ENCODE measurements at regions not wholly inside any gene's neighbourhood (a gene's known extent, or its start where the extent isn't known, plus 50 kb on each side); places are given as distances from the start of the nearest gene placed in this dataset.

DNA sequence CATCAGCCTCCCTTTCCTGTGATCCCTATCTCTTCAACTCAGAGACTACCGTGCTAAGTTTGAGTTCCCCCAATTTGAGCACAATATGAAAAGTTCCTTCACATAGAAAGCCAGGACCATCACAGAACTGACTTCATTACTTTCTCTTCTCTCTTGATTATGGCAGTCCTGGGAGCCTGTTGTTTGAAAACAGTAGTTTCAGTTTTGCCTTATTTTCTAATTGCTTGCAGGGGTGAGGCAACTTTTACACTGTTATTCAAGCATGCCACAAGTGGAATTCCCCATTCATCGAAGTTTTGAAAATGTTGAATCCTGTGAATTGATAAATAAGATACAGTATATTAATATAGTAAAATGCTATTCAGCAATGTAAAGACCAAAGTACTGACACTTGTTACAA is 569.7 kb upstream of the MARCKS start:
- intact Hi-C loops (cut with micrococcal nuclease) = no loop called here

DNA sequence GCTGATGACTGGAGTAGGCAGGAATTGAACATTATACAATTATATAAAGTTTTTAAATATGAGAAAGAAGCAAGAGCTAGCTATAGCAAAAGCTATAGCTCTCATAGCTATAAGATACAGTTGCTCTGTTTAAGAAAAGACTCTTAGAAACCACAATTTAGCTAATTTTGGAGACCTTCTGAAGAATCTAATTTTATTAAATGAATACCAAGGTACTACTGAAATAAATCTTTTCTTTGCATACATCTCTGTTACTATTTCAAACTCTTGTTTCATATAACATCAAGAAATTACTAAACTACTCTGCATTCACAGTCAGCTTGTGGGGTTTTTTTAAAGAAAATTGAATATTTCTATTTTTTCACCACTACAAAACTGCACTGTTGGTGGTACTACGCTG is 568.7 kb upstream of the MARCKS start:
- intact Hi-C loops (cut with micrococcal nuclease) = no loop called here

DNA sequence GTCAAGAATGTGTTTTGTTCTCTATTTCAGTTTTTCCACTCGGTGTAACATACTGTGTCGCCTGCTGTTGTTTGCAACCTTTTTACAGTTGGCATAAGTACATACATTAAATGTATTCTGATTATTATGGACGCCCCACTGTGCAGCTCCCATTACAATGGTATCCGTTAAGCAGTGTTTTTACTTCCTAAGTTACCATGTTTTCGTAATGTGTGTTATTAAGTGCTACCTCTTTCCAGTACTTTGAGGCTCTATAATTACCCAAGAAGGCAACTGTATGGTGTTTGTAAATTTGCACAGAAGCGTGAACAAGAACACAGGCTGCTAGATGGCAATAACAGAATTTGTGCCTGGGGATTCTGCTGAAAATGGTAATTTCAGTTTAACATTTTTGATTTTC is 568.0 kb upstream of the MARCKS start:
- intact Hi-C loops (cut with micrococcal nuclease) = no loop called here

DNA sequence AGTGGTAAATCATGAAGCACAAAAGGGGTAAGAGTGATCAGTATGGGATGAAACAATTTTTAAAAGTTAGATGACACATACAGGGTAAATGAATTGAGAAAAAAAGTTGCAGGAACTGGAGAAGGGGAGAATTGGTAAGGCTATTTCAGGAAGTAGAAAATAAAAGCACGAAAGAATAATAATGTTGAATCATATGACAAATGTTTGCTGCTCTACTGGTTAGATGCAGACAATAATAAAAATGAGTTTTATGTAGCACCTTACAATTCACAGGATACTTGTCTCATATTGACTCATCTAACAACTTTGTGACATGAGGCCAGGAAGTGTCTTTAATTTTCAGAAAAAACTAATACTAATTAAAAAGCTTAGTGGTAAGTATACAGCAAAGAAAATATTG is 566.5 kb upstream of the MARCKS start:
- intact Hi-C loops (cut with micrococcal nuclease) = no loop called here

DNA sequence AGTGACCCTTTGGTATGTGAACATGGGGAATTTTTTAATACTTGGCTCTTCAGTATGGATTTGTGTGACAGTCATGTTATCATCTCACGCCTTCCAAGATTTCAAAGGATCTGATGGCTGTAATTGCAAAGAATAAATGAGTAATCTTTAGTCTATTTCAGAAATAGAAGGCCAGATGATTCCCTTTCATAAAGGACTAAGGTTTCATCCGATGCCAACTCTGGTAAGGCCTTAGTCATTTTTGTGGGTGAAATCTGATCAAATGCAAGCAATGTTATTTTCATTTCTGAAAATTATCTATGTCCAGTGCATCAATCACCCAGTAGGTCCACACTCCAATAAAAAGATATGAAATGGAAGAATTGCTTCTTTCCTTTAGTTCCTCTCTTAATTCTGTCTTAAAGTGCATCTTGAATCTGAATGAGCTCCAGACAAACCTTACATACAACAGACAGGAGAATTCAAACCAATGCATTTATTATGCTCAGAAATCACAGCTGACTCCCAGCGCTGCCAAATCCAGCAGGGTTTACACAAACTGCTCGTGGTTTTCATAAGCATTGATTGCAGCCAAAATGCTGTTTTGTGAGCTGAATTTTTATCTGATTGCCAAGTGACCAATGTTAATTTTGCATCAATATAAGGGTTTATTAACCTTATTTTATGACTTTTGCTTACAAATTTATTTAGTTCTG is 565.2 kb upstream of the MARCKS start:
- intact Hi-C loops (cut with micrococcal nuclease) = no loop called here

DNA sequence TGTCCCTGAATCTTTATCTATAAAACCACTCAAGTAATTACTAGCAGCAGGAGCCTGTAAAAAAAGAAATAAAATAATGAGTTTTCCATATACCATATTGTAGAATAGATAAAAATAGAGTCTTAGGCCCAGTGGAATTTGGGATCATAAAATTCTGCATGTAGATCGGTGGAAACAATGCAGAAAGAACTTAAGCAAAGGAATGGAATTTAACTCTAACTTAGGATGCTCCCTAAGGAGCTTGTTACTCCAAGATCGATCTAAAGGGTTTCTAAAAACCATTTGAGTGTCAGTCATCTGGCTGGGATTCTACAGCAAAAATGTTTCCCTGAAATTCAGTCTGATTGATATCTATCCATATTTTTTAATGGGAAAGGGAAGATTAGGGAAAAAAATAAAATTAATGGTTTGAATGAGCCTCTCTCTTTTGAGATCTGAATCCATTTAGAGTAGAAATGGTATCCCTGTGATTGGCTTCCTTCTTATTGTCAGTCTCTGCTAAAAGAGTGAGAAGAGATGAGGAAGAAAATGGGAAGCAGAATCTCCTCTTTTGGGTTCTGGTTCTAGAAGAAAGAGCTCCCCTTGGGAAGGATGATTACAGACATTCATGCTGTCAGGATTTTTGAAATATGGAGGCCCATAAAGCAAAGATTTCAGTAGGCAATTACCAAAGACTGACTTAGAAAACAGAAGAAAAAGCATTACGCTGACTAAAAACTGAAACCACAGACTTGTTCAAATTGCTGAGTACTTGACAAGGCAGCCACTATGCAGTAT is 564.3 kb upstream of the MARCKS start:
- intact Hi-C loops (cut with micrococcal nuclease) = no loop called here

DNA sequence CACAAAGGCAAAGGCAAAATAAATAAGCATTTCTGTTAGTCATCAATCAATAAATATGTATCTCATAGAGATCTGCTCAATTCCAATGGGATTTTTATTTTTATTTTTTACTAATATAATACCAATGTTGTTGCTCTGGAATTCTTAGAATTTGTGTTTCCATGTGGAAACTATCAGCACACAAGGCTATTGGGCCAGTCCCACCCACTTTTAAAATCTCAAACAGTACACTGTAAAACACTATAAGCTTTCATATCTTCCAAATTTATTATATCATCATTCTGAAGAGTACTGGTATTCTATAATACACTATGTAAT is 563.8 kb upstream of the MARCKS start:
- intact Hi-C loops (cut with micrococcal nuclease) = no loop called here

DNA sequence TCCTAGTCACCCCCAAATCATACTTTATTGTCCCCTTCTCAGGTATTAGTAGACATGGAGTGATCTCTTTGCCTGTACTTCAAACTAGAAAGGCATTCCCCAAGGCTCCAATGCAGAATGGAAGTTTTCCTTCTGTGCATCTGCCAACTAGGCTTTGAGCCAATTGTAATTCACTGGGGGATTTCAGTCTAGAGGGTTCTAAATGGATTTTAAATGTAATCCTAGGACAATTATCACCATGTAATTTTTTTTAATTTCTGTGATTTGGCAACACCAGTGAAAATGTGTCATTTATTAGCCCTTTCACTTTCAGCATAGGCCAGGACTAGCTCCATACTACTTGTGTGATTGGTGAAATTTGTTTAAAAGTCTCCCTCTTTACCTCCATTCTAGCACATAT is 557.6 kb upstream of the MARCKS start:
- intact Hi-C loops (cut with micrococcal nuclease) = no loop called here

DNA sequence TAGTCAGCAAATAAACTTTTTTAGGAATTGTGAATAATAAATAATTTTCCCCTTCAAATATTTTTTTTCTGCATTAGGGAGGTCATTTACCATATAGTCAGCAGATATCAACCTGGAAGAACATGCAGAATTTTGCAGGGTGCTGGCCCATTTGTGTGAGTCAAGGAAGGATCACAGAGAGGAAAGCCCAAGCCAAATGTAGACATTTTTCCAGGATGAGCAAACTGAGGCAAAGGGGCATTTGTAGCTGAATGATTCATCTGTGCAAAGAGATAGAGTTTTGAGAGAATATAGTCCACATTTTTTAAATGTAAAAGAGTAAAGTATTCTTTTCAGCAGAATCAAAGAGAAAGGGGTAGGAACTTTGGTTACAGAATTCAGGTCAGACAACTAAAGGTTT is 555.5 kb upstream of the MARCKS start:
- intact Hi-C loops (cut with micrococcal nuclease) = no loop called here

DNA sequence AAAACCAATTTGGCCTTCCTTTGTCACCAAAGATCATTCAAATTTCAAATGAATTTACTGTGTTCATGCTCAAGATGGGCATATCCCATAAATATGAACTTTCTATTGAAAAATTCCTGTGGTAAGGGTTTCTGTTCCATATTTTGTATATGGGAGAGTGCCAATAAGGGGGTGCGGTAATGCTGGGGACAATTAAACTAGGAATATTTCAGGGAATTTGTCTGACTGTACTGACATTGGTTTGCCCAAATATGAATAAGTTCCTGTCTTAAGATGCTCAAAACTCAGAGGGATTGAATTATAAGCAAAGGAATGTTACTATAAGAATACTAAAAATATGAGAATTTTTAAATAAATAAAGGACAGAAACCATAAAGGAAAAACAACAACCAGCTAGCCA is 553.0 kb upstream of the MARCKS start:
- intact Hi-C loops (cut with micrococcal nuclease) = no loop called here

DNA sequence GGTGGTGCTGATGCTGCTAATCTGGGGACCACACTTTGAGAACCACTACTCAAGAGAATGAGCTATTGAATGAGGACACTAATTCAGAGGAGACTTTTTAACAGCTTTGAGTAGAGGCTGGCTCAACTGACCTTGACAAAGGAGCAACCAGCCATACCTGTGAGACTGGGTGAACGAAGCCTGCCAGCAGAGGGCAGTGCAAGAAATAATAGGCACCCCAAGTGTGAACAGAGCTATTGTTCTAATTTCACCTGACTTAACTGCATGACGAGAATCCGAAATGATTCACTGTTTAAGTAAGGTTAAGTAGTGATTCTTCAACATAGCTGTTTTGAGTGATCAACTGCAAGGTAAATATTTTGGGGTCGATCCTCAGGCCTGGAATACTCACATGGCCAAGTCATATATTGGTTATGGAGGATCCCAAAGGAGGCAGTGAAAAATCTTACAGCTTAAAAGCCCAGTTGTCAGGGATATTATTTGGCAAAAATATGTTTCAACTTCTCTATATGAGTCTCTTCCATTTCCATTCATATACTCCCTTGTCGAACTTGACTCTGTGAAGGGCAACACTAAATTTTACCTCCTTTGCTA is 550.5 kb upstream of the MARCKS start:
- intact Hi-C loops (cut with micrococcal nuclease) = loop anchor here (1.0 kb wide), 1 partner anchor 552 kb away; no protein-coding TSS in a partner anchor

DNA sequence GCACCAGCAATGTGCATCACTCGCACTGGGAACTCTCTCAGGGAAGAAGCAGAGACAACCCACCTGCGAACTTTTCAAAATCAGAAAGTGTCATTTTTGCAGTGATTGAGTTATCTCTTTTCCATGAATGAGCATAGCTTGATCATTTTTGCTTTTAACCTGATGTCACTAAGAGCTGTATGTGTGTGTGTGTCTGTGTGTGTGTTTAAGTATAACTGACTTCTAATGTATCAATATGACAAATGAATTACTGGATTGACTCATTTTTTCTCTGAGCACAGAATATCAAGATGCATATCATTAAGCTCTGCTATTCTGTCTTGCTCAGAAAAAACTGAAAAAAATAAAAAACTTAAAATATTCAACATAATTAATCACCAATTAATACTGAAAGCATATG is 548.9 kb upstream of the MARCKS start:
- intact Hi-C loops (cut with micrococcal nuclease) = no loop called here

DNA sequence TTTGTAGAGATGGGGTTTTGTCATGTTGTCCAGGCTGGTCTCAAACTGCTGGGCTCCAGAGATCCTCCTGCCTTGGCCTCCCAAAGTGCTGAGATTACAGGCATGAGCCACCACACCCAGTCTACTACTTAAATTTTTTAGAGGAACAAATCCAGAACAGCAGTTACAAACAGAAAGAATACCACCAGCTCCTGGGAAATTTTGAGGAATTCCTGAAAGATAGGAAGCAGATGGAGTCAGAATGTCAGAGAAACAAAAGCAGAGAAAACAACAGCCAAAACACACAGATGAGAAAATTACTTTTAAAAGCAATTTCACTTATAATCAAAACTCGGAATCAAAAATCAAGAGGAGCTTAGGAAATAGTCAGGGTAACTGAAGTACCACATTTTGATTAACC is 543.3 kb upstream of the MARCKS start:
- intact Hi-C loops (cut with micrococcal nuclease) = no loop called here

DNA sequence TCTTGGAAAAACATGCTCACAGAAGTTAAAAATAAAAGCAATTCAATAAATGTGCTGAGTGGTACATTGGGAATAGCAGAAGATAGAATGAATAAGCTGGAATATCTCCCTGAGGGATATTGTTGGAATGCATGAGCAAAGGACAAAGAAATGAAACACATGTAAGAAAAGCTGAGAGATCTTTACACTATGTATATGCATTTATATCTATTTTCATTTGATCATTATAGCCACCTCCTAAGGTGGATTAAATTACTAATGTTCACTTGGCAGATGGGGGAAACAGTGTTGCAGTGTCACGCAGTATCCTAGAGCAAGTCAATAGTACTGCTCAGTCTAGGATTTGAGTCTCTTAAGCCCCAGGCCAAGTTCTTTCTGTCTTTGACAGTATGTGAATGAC is 542.0 kb upstream of the MARCKS start:
- intact Hi-C loops (cut with micrococcal nuclease) = no loop called here

DNA sequence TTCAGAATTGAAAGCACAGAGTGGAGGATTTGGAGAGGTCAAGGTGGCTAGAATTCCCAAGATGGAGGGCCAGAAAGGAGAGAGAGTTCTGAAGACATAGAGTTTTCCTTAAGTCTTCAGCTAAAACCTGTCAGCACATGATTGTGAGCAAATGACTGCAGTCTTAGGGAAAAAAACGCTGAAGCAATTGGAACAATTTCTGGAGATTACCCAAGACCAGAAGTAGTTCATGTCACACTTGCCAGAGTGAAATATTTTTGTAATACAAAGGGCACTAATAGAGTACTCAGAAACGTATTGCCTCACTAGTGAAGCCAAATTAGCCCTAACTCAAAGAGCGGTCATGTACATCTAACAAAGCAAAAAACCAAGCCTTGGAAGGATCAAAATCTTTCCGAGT is 541.3 kb upstream of the MARCKS start:
- intact Hi-C loops (cut with micrococcal nuclease) = no loop called here

DNA sequence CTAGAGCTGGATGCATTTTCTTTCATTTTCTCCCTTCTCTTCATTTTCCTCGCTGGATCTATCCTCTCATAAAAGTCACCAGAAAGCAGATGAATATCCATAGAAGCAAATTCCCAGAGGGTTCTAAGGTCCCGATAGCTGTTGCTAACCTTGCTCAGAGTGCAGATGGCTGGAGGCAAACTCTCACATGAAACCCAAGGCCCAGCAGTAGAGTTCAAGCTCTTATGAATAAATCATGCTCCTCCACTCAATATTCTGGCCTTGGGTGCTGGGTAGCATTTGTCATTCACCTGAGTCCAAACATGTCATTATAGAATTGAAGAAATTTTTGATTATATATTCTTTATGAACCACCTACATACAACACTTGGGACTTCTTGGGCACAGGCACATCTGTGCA is 539.7 kb upstream of the MARCKS start:
- intact Hi-C loops (cut with micrococcal nuclease) = no loop called here

DNA sequence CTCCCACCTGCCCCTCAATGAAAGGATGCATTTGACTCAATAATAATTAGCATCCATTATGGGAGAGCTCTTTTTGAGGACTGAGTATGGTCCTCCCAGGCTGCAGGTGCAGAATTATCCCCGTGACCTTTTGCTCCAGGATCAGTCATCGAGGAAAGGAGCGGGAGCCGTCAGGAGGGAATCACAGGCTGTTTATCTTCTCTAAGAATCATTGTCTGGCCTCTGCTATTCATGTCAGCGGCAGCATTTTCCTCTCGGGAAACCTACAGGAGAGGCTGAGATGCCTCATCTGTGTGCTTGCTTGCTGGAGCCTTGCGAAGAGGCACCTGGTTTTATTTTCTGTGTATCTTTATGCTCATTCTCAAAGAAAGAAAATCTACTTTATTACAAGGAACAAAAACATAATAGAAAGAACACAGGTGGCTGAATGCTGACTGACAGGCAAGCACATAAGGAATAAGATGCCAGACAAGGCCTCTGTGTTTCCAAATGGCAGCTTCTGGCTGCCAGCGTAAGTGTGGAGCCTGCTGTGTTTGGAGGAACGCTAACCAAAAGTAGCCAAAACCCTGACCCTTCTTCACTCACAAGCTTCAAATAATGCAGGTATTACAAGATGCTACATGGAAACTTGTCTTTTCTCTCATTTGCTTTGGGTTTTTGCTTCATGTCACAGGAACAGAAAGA is 539.1 kb upstream of the MARCKS start:
- intact Hi-C loops (cut with micrococcal nuclease) = no loop called here

DNA sequence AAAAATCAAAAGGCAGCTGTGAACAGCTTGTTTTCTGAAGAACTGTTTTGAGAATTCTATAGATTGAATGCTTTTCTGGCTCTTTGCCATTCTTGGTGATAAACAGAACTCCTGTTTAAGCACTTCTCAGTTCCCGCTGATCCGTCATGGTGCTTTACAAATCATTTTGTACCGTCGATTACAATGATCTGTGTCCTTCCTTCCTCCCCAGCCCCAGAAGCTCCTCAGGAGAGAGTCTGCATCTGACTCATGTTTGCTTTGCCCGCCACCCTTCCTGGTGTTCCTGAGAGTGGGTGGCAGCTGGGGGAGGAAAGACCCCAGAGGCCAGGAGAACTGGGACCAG is 538.6 kb upstream of the MARCKS start:
- intact Hi-C loops (cut with micrococcal nuclease) = no loop called here

DNA sequence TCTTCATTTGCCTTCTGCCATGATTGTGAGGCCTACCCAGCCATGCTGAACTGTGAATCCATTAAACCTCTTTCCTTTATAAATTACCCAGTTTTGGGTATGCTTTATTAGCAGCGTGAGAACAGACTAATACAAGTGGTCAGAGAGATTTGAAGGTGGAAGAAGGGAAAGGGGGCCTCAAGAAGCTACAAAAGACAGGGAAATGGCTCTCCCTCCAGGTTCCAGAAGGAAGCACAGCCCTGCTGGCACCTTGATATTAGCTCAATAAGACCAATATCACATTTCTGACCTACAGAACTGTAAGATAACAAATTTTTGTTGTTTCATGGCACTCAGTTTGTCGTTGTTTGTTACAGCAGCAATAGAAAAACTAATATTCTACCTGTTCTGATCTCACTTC is 536.5 kb upstream of the MARCKS start:
- intact Hi-C loops (cut with micrococcal nuclease) = no loop called here

DNA sequence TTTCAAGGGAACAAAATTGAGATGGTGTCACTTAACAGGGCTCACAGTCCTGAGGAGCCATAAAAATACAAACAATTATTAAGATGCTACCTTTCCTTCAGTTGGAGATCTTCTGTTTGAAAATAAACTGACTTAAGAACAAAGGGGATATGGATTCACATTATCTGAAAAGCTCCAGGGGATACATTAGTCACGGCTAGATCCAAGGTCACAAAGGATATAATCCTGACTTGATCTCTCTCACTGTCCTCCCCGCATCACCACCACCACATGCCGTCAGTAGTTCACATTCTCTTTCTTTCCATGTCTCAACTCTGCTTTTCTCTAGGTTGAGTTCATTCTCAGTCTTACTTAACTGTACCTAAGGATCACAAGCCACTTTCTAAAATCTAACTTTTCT is 530.4 kb upstream of the MARCKS start:
- intact Hi-C loops (cut with micrococcal nuclease) = no loop called here

DNA sequence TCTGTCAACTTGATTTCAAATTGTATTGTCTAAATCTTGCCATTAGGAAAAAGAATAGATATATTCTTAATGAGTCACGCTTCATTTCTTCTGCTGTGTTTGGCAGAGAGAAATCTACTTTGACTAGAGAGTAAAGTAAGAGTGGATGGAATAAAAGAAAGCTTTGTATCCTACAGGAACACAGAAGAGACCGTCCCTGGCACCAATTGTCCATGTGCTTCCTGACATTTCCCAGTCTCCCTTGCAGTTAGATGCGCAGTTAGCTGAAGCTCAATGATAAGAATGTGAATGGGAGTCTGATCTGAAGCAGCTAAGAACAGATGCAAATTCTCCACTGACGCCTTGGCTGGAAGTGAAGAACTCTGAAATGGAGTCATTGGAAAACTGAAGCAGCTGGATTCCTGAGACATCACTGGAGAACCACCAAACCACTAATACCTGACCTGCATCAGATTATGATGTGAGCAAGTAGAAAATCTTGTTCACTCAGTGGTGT is 528.2 kb upstream of the MARCKS start:
- intact Hi-C loops (cut with micrococcal nuclease) = no loop called here

DNA sequence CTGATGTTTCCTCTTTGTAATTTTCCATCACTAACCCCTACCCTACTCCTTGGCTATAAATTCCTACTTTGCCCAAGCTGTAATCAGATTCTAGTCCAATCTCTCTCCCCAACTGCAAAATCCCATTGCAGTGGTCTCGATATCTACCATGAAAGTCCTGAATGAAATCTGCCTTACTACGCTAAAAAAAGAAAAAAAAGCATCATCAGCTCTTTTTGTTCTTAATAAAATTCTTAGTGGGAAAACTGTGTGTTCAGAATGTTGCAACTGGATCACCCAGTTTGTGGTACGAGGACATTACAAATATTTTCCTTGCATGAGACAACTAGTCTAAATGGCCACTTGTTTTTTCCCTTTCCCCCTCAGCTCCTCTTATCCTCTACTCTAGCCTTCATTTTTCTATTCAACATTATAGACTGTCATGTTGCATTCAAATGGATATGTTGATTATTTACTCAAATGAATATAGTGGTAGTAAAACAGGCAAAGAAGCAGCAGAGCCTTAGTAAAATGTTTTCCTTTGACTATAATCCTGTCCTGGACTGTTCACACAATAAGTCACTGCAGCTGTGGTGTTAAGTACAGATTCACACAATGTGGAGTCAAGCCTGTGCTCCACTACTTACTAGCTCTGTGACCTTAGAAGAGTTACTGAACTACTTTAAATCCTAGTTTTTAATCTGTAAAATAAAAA is 527.1 kb upstream of the MARCKS start:
- intact Hi-C loops (cut with micrococcal nuclease) = no loop called here

All from T-helper 2 cell treated with Interferon-gamma antibody and Interleukin-4, amounts not matched to agents 100 ng/mL and 5 ng/mL, for 36 hours (primary cell).